Ovary (tissue), 3 donors: ENCODE measurements at regions not wholly inside any gene's neighbourhood (a gene's known extent, or its start where the extent isn't known, plus 50 kb on each side); places are given as distances from the start of the nearest gene placed in this dataset.

ENCODE experiments used
- CTCF ChIP-seq, 3 donors: fragments of 450-650 bp in 2 of 3; fragments of 200-600 bp in 1 of 3; IDR thresholded peaks; one replicate each; pipeline versions ENCODE4 v1.5.1 to v1.8.0; 2016 to 2022; ENCODE audit warnings: antibody characterized with exemption in 3 of 3, mild to moderate bottlenecking in 1 of 3
- EP300 ChIP-seq: sonication (generic); formaldehyde crosslinking; IDR thresholded peaks from one replicate; pipeline ENCODE4 v1.6.1; 2017; ENCODE audit warnings: antibody characterized with exemption
- POLR2A ChIP-seq: fragments of 450-650 bp; IDR thresholded peaks from one replicate; pipeline ENCODE4 v1.6.1; 2017; ENCODE audit warnings: antibody characterized with exemption, mild to moderate bottlenecking, moderate library complexity
- donor health status: DM: no; HTN: no; CAD: no.

- TF ChIP-seq CTCF (IDR thresholded peaks at IDR 0.05) (no peak), POLR2A (no peak), EP300 (no peak)
These were observed 52.5 kb upstream of the ID3 start for GRCh38 chr1:23611601-23612327.
